Eye (tissue), 1 donor: ENCODE measurements at regions not wholly inside any gene's neighbourhood (a gene's known extent, or its start where the extent isn't known, plus 50 kb on each side); places are given as distances from the start of the nearest gene placed in this dataset.

Experiments
- DNase-seq: peaks from one replicate; pipeline ENCODE4 v3.0.0-alpha.2; 2015

GRCh38 chr14:62597143-62597542 is 448.1 kb downstream of the KCNH5 start:
- DNase-seq: no peak

GRCh38 chr14:62599616-62600385 is 445.5 kb downstream of the KCNH5 start:
- no peak for DNase-seq

- DNase-seq: no peak
These were observed 442.5 kb downstream of the KCNH5 start for GRCh38 chr14:62602712-62603111.

GRCh38 chr14:62604524-62604923 is 440.7 kb downstream of the KCNH5 start:
- no peak for DNase-seq

- peak; percentile 3 for DNase-seq
These were observed 431.1 kb downstream of the KCNH5 start for GRCh38 chr14:62614122-62614521.

- DNase-seq: no peak
These were observed 428.6 kb downstream of the KCNH5 start for GRCh38 chr14:62616668-62617067.

GRCh38 chr14:62626416-62626815 is 418.8 kb downstream of the KCNH5 start:
- DNase-seq: no peak

GRCh38 chr14:62629176-62629725 is 416.0 kb downstream of the KCNH5 start:
- no peak for DNase-seq

GRCh38 chr14:62631176-62631575 is 414.1 kb downstream of the KCNH5 start:
- DNase-seq: no peak

- no peak for DNase-seq
These were observed 412.5 kb downstream of the KCNH5 start for GRCh38 chr14:62632771-62633170.

- no peak for DNase-seq
These were observed 399.6 kb downstream of the KCNH5 start for GRCh38 chr14:62645649-62646048.
